ENCODE measurements at regions not wholly inside any gene's neighbourhood (a gene's known extent, or its start where the extent isn't known, plus 50 kb on each side); places are given as distances from the start of the nearest gene placed in this dataset.
A peak's percentile ranks its signal among the peaks of the same experiment; 100 is the strongest.

DNA sequence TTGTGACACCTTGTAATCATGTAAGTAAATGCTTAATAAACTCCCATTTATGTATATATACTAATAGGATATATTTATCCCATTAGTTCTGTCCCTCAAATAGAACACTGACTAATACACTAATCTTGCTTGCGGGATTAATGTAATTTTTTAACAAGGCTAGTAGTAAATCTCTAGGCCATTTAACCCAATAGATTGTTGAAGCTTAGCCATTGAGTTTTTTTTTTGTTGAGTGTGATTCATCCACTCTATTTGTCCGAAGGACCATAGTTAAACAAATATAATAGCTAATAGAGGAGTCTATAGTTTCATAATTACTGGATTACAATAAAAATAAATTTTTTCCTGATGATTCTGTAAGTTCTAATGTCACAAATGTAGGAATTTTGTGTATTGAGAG is 474.4 kb downstream of the CDH9 start:
- TF ChIP-seq, protein P1, sequence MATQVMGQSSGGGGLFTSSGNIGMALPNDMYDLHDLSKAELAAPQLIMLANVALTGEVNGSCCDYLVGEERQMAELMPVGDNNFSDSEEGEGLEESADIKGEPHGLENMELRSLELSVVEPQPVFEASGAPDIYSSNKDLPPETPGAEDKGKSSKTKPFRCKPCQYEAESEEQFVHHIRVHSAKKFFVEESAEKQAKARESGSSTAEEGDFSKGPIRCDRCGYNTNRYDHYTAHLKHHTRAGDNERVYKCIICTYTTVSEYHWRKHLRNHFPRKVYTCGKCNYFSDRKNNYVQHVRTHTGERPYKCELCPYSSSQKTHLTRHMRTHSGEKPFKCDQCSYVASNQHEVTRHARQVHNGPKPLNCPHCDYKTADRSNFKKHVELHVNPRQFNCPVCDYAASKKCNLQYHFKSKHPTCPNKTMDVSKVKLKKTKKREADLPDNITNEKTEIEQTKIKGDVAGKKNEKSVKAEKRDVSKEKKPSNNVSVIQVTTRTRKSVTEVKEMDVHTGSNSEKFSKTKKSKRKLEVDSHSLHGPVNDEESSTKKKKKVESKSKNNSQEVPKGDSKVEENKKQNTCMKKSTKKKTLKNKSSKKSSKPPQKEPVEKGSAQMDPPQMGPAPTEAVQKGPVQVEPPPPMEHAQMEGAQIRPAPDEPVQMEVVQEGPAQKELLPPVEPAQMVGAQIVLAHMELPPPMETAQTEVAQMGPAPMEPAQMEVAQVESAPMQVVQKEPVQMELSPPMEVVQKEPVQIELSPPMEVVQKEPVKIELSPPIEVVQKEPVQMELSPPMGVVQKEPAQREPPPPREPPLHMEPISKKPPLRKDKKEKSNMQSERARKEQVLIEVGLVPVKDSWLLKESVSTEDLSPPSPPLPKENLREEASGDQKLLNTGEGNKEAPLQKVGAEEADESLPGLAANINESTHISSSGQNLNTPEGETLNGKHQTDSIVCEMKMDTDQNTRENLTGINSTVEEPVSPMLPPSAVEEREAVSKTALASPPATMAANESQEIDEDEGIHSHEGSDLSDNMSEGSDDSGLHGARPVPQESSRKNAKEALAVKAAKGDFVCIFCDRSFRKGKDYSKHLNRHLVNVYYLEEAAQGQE (IDR thresholded peaks at IDR 0.05; ENCODE audit: borderline replicate concordance): no peak
- TF ChIP-seq EP300 (conservative IDR thresholded peaks at IDR 0.05; ENCODE audit: poor library complexity, severe bottlenecking): no peak
- no peak for TF ChIP-seq MXI1 (conservative IDR thresholded peaks at IDR 0.05; ENCODE audit: poor library complexity, severe bottlenecking)
- TF ChIP-seq, protein P2, sequence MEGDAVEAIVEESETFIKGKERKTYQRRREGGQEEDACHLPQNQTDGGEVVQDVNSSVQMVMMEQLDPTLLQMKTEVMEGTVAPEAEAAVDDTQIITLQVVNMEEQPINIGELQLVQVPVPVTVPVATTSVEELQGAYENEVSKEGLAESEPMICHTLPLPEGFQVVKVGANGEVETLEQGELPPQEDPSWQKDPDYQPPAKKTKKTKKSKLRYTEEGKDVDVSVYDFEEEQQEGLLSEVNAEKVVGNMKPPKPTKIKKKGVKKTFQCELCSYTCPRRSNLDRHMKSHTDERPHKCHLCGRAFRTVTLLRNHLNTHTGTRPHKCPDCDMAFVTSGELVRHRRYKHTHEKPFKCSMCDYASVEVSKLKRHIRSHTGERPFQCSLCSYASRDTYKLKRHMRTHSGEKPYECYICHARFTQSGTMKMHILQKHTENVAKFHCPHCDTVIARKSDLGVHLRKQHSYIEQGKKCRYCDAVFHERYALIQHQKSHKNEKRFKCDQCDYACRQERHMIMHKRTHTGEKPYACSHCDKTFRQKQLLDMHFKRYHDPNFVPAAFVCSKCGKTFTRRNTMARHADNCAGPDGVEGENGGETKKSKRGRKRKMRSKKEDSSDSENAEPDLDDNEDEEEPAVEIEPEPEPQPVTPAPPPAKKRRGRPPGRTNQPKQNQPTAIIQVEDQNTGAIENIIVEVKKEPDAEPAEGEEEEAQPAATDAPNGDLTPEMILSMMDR (IDR thresholded peaks at IDR 0.05; ENCODE audit: poor library complexity, severe bottlenecking): no peak
- no peak for TF ChIP-seq TAF1 (IDR thresholded peaks at IDR 0.05; ENCODE audit: low read depth)
- no peak for TF ChIP-seq EZH2 (IDR thresholded peaks at IDR 0.05; ENCODE audit: borderline replicate concordance, insufficient read depth, low read length, poor library complexity, severe bottlenecking)
- TF ChIP-seq RAD21 (conservative IDR thresholded peaks at IDR 0.05): no peak
- no peak for TF ChIP-seq POLR2AphosphoS5 (IDR thresholded peaks at IDR 0.05)
- TF ChIP-seq SMC3 (conservative IDR thresholded peaks at IDR 0.05; ENCODE audit: poor library complexity): no peak
- H3K4me2 ChIP-seq (ENCODE audit: low read length): no peak overlapping the region
- no peaks in the 10 kb centered on the region for H3F3A ChIP-seq (ENCODE audit: insufficient read depth, low read length, poor library complexity, severe bottlenecking)
- no peak overlapping the region for H2AFZ ChIP-seq (ENCODE audit: low read depth, low read length)
- H3K79me2 ChIP-seq (replicated peaks; ENCODE audit: insufficient read depth, low read length): no peaks in the 10 kb centered on the region
- no peaks in the 10 kb centered on the region for H3K36me3 ChIP-seq (ENCODE audit: insufficient read depth, low read length)
- H3K4me3 ChIP-seq (ENCODE audit: low read length): no peak overlapping the region
- H3K9ac ChIP-seq (ENCODE audit: low read length): no peak overlapping the region
- no peaks in the 10 kb centered on the region for H3K9me3 ChIP-seq (ENCODE audit: low read length)
- no peaks in the 10 kb centered on the region for H4K20me1 ChIP-seq (ENCODE audit: insufficient read depth)
- H3K9me2 ChIP-seq (ENCODE audit: insufficient read depth, low read length): no peaks in the 10 kb centered on the region
- H3K27me3 ChIP-seq (ENCODE audit: insufficient read depth, low read depth, low read length): no peaks in the 10 kb centered on the region
- no peak overlapping the region for H3K27ac ChIP-seq (ENCODE audit: low read length)

GRCh38 chr5:26553079-26553478 is 485.3 kb downstream of the CDH9 start:
- TF ChIP-seq, protein P2 (IDR thresholded peaks at IDR 0.05; ENCODE audit: poor library complexity, severe bottlenecking): no peak
- peak; percentile 97 for TF ChIP-seq EP300 (conservative IDR thresholded peaks at IDR 0.05; ENCODE audit: poor library complexity, severe bottlenecking)
- no peak for TF ChIP-seq TAF1 (IDR thresholded peaks at IDR 0.05; ENCODE audit: low read depth)
- TF ChIP-seq, protein P1 (IDR thresholded peaks at IDR 0.05; ENCODE audit: borderline replicate concordance): peak; percentile 94
- peak; percentile 98 for TF ChIP-seq POLR2AphosphoS5 (IDR thresholded peaks at IDR 0.05)
- TF ChIP-seq RAD21 (conservative IDR thresholded peaks at IDR 0.05): peak; percentile 38
- TF ChIP-seq SMC3 (conservative IDR thresholded peaks at IDR 0.05; ENCODE audit: poor library complexity): peak; percentile 17
- TF ChIP-seq EZH2 (IDR thresholded peaks at IDR 0.05; ENCODE audit: borderline replicate concordance, insufficient read depth, low read length, poor library complexity, severe bottlenecking): no peak
- H3K9me3 ChIP-seq (ENCODE audit: low read length): no peaks in the 10 kb centered on the region
- H2AFZ ChIP-seq (ENCODE audit: low read depth, low read length): no peak overlapping the region
- no peak overlapping the region for H3K4me2 ChIP-seq (ENCODE audit: low read length)
- no peaks in the 10 kb centered on the region for H3K36me3 ChIP-seq (ENCODE audit: insufficient read depth, low read length)
- no peaks in the 10 kb centered on the region for H4K20me1 ChIP-seq (ENCODE audit: insufficient read depth)
- H3K27ac ChIP-seq (ENCODE audit: low read length): peak overlapping the region; percentile 61
- H3F3A ChIP-seq (ENCODE audit: insufficient read depth, low read length, poor library complexity, severe bottlenecking): peaks cover 8% of the 10 kb centered on the region
- no peaks in the 10 kb centered on the region for H3K79me2 ChIP-seq (replicated peaks; ENCODE audit: insufficient read depth, low read length)
- no peaks in the 10 kb centered on the region for H3K27me3 ChIP-seq (ENCODE audit: insufficient read depth, low read depth, low read length)
- H3K9me2 ChIP-seq (ENCODE audit: insufficient read depth, low read length): no peaks in the 10 kb centered on the region
- H3K4me3 ChIP-seq (ENCODE audit: low read length): no peak overlapping the region
- H3K9ac ChIP-seq (ENCODE audit: low read length): no peak overlapping the region
